K562 (cell line): ENCODE measurements at regions not wholly inside any gene's neighbourhood (a gene's known extent, or its start where the extent isn't known, plus 50 kb on each side); places are given as distances from the start of the nearest gene placed in this dataset.

ENCODE experiments used
- ATAC-seq: fragments of 200-7000 bp; cut with Tn5 transposase; 3 replicates; pipeline ENCODE4 v1.9.1; 2020; ENCODE audit warnings: moderate library complexity
- BruUV-seq: library from RNA; stranded (reverse); fragments of 400-500 nt; replicated peaks from 2 replicates; lab custom pipeline; 2021; lab: Mats Ljungman, UMichigan
- CTCF ChIA-PET: fragments of 300-600 bp; formaldehyde crosslinking; extraction: SDS; loops from one replicate; lab custom pipeline; 2021; ENCODE audit warnings: low intra/inter-chr PET ratio; lab: Yijun Ruan, JAX
- POLR2A ChIA-PET: fragments of 300-600, 350-650 bp; sonication (Branson Sonifier 250); formaldehyde crosslinking; extraction: SDS; loops from one replicate; lab custom pipeline; 2021; ENCODE audit warnings: antibody characterized with exemption, inconsistent platforms; lab: Yijun Ruan, JAX
- DNase-seq, 4 experiments: peaks; one replicate each; pipeline versions ENCODE4 v3.0.0 to v3.0.0-alpha.2; 2011 to 2018; ENCODE audit warnings: low spot score in 3 of 4, mixed read lengths in 3 of 4; ENCODE audit errors: extremely low read depth in 1 of 4
- FAIRE-seq: peaks from 2 replicates; lab custom pipeline; 2011; peaks lifted over from hg19 to GRCh38; lab: Jason Lieb, UNC
- H2AFZ ChIP-seq: 2 replicates; pipeline ENCODE4 v1.6.0; 2011; ENCODE audit warnings: low read depth, low read length, control low read depth, inconsistent platforms
- H3K27ac ChIP-seq: fragments of 200-600 bp; 3 replicates; pipeline ENCODE4 v1.8.0; 2011; ENCODE audit warnings: low read depth, mild to moderate bottlenecking, control low read depth, inconsistent platforms, low read length, moderate library complexity, mixed read lengths; ENCODE audit errors: extremely low read depth
- H3K27me3 ChIP-seq, 2 experiments: fragments of 300-600 bp in 1 of 2; 2 replicates in 1 of 2; 3 replicates in 1 of 2; pipeline versions ENCODE4 v1.6.0 to v1.8.0; 2011; ENCODE audit warnings: inconsistent platforms in 2 of 2, low read length in 2 of 2, mild to moderate bottlenecking in 1 of 2, mixed read lengths in 1 of 2, moderate library complexity in 1 of 2; ENCODE audit not compliant: control insufficient read depth in 2 of 2, insufficient read depth in 2 of 2
- H3K36me3 ChIP-seq: fragments of 300-600 bp; 3 replicates; pipeline ENCODE4 v1.8.0; 2011; ENCODE audit warnings: mild to moderate bottlenecking, low read length, inconsistent platforms; ENCODE audit not compliant: control insufficient read depth, insufficient read depth
- H3K4me1 ChIP-seq, 2 experiments: fragments of 200-600 bp in 1 of 2; replicated peaks in 1 of 2; 2 replicates in 1 of 2; 3 replicates in 1 of 2; pipeline versions ENCODE4 v1.5.1 to v1.8.0; 2011; ENCODE audit warnings: inconsistent platforms in 2 of 2, low read length in 2 of 2, mild to moderate bottlenecking in 1 of 2, mixed read lengths in 1 of 2, moderate library complexity in 1 of 2; ENCODE audit not compliant: control insufficient read depth in 2 of 2, insufficient read depth in 2 of 2
- H3K4me2 ChIP-seq: 2 replicates; pipeline ENCODE4 v1.6.1; 2011; ENCODE audit warnings: low read length, control low read depth, inconsistent platforms, mixed read lengths; ENCODE audit not compliant: insufficient read depth
- H3K4me3 ChIP-seq: fragments of 200-600 bp; sonication (generic), shearing (Covaris generic); 2 replicates; pipeline ENCODE4 v1.5.1; 2016; ENCODE audit warnings: control low read depth, inconsistent platforms
- H3K79me2 ChIP-seq: fragments of 200-600 bp; 3 replicates; pipeline ENCODE4 v1.8.0; 2011; ENCODE audit warnings: low read length, inconsistent platforms; ENCODE audit not compliant: control insufficient read depth, insufficient read depth
- H3K9ac ChIP-seq, 2 experiments: 2 replicates each; pipeline versions ENCODE4 v1.6.0 to v1.6.1; 2011; ENCODE audit warnings: low read depth in 2 of 2, low read length in 2 of 2, control low read depth in 1 of 2, inconsistent platforms in 1 of 2, mild to moderate bottlenecking in 1 of 2, mixed read lengths in 1 of 2; ENCODE audit not compliant: insufficient read depth in 1 of 2
- H3K9me1 ChIP-seq: one replicate; pipeline ENCODE4 v1.6.0; 2011; ENCODE audit warnings: inconsistent platforms, mild to moderate bottlenecking, low read length, moderate library complexity; ENCODE audit not compliant: control insufficient read depth, insufficient read depth
- H3K9me3 ChIP-seq: replicated peaks from 2 replicates; pipeline ENCODE4 v1.5.1; 2011; ENCODE audit warnings: low read depth, low read length, inconsistent platforms; ENCODE audit not compliant: control insufficient read depth, insufficient read depth
- H4K20me1 ChIP-seq: replicated peaks from 2 replicates; pipeline ENCODE4 v1.6.1; 2011; ENCODE audit warnings: low read length, inconsistent platforms, mixed read lengths; ENCODE audit not compliant: control insufficient read depth, insufficient read depth
- CREBBP ChIP-seq: IDR thresholded peaks from one replicate; pipeline ENCODE4 v1.6.1; 2012; ENCODE audit warnings: low read depth, mild to moderate bottlenecking, control low read depth, inconsistent platforms, low read length
- E2F4 ChIP-seq: sonication (generic); formaldehyde crosslinking; IDR thresholded peaks from 2 replicates; pipeline ENCODE4 v1.8.0; 2022; ENCODE audit warnings: mild to moderate bottlenecking, low read depth, missing genetic modification reagents
- E2F5 ChIP-seq: sonication (generic); formaldehyde crosslinking; IDR thresholded peaks from 2 replicates; pipeline ENCODE4 v1.8.0; 2022; ENCODE audit warnings: mild to moderate bottlenecking, missing genetic modification reagents
- HDAC3 ChIP-seq: fragments of 450-650 bp; IDR thresholded peaks from 2 replicates; pipeline ENCODE4 v1.6.1; 2018; ENCODE audit warnings: borderline replicate concordance, mild to moderate bottlenecking, moderate library complexity; ENCODE audit not compliant: partially characterized antibody
- HINFP ChIP-seq: fragments of 450-650 bp; conservative IDR thresholded peaks from 2 replicates; pipeline ENCODE4 v1.6.1; 2016; ENCODE audit warnings: missing genetic modification characterization, low read depth, mild to moderate bottlenecking, control low read depth, missing compliant biosample characterization
- HNRNPUL1 ChIP-seq: fragments of 200-400 bp; formaldehyde crosslinking; IDR thresholded peaks from 2 replicates; pipeline ENCODE4 v1.6.1; 2017; ENCODE audit warnings: low read length
- HOMEZ ChIP-seq: fragments of 250-450 bp; sonication (Bioruptor Pico); IDR thresholded peaks from 2 replicates; pipeline ENCODE4 v1.4.0; 2020; ENCODE audit warnings: mild to moderate bottlenecking, moderate library complexity
- MXI1 ChIP-seq: IDR thresholded peaks from 2 replicates; pipeline ENCODE4 v1.6.1; 2011; ENCODE audit warnings: low read depth, mild to moderate bottlenecking, improper control_type of control experiment, low read length
- RNF2 ChIP-seq: sonication (generic); IDR thresholded peaks from 2 replicates; pipeline ENCODE4 v1.6.1; 2016
- STAT6 ChIP-seq: sonication (generic); formaldehyde crosslinking; IDR thresholded peaks from 2 replicates; pipeline ENCODE4 v1.8.1; 2023; ENCODE audit warnings: mild to moderate bottlenecking, missing genetic modification reagents
- YY1 ChIP-seq, 3 experiments: IDR thresholded peaks; 2 replicates each; pipeline ENCODE4 v1.6.1; 2011; ENCODE audit warnings: low read length in 2 of 3, mild to moderate bottlenecking in 2 of 3, moderate library complexity in 2 of 3, borderline replicate concordance in 1 of 3, control low read depth in 1 of 3, low read depth in 1 of 3; ENCODE audit not compliant: insufficient read depth in 3 of 3, insufficient replicate concordance in 2 of 3, control insufficient read depth in 1 of 3, insufficient read length in 1 of 3; ENCODE audit errors: extremely low read depth in 1 of 3
- ZNF174 ChIP-seq: fragments of 250-450 bp; sonication (Bioruptor Pico); IDR thresholded peaks from 2 replicates; pipeline ENCODE4 v1.4.0; 2020; ENCODE audit warnings: mild to moderate bottlenecking
- WGBS: fragments of 100-300 bp; shearing (Covaris generic); methylation state at CpG from one replicate; pipeline ENCODE4 v1.1.6; 2016; ENCODE audit warnings: low coverage, mixed read lengths; ENCODE audit not compliant: insufficient coverage; ENCODE audit errors: missing lambda C conversion rate; 5-methylcytosine and 5-hydroxymethylcytosine counted together
- in situ Hi-C: fragments of 300-500 bp; cut with MboI; formaldehyde crosslinking; loops from 4 replicates; pipeline ENCODE4 v1.15.0; 2018; ENCODE audit warnings: inconsistent platforms, mixed read lengths
- intact Hi-C: fragments of 100-400 bp; cut with micrococcal nuclease; formaldehyde crosslinking; loops from 2 replicates; pipeline ENCODE4 v1.14.2; 2022

GRCh38 chr5:14063691-14064090 is 79.5 kb upstream of the TRIO start:
- Histone ChIP-seq H3K4me1 (no peaks in the 10 kb centered on the region), H3K9me3 (no peaks in the 10 kb centered on the region), H3K4me2 (no peak overlapping the region), H3K9me1 (no peaks in the 10 kb centered on the region), H4K20me1 (no peaks in the 10 kb centered on the region), H3K79me2 (no peaks in the 10 kb centered on the region), H3K4me3 (no peak overlapping the region)
- POLR2A ChIA-PET, result no interaction called here
- FAIRE-seq (no peak), DNase-seq (no peak)
- in situ Hi-C loops, result no loop called here
- no TSS peak for BruUV-seq
- 10% methylated on average over 1 of the region's 1 CpG for WGBS
- TF ChIP-seq E2F5 (CRISPR knock-in tag) (no peak), STAT6 (CRISPR knock-in tag) (no peak), MXI1 (no peak), YY1 (IDR thresholded peaks at IDR 0.05; ENCODE audit: borderline replicate concordance in 1 of 3, control insufficient read depth in 1 of 3, extremely low read depth in 1 of 3, insufficient read depth in 3 of 3, insufficient read length in 1 of 3, insufficient replicate concordance in 2 of 3, low read depth in 1 of 3, low read length in 2 of 3) (no peak), E2F4 (CRISPR knock-in tag) (no peak), HDAC3 (no peak), HNRNPUL1 (no peak), HOMEZ (CRISPR knock-in tag) (no peak), HINFP (tag) (no peak), ZNF174 (CRISPR knock-in tag) (no peak), RNF2 (no peak), CREBBP (no peak)
- TF ChIP-seq, all 486 proteins: peak for 0
- Histone ChIP-seq H2AFZ (no peak overlapping the region), H3K9ac (no peak overlapping the region), H3K27me3 (no peaks in the 10 kb centered on the region), H3K36me3 (no peaks in the 10 kb centered on the region), H3K27ac (no peak overlapping the region)
- intact Hi-C loops, result no loop called here
- ATAC-seq, result no peak
- CTCF ChIA-PET, result no interaction called here
